ENCODE measurements at regions not wholly inside any gene's neighbourhood (a gene's known extent, or its start where the extent isn't known, plus 50 kb on each side); places are given as distances from the start of the nearest gene placed in this dataset.
"Not testable (repeated sequence)": the region's sequence is repeated elsewhere in the genome, so short reads cannot be mapped to it uniquely, and the experiment has no call there.

GRCh38 chr14:27278341-27278740 lies 680.5 kb upstream of the NOVA1 start:
- TF ChIP-seq CTCF (conservative IDR thresholded peaks at IDR 0.05; ENCODE audit: low read depth, low read length) = no peak
- no peak for DNase-seq (ENCODE audit: low read depth)
- no peak overlapping the region for H3K4me3 ChIP-seq (ENCODE audit: low read length)

DNA sequence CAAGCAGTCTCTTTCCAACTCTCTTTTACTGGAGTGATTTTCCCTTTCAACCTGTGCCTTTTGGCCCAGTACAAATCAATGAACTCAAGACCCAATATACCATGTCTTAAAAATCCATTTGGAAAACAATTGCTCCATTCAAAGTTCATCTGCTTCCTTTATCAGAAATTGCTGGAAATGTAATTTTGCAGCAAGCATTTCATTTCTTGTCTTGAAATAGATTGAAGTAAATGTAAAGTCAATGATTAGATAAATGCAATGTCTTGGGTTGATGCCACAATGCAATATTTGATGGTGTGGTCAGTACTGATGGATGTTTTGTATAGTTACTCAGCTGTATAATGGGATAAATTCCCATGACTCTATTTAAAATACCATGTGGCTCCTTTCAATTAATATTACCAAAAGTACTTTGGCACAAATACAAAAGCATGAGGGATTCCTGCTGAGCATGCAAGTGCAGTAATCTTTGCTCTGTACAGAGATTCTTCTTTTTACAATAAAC lies 707.7 kb upstream of the NOVA1 start:
- TF ChIP-seq CTCF (conservative IDR thresholded peaks at IDR 0.05; ENCODE audit: low read depth, low read length) = no peak
- no peak overlapping the region for H3K4me3 ChIP-seq (ENCODE audit: low read length)

DNA sequence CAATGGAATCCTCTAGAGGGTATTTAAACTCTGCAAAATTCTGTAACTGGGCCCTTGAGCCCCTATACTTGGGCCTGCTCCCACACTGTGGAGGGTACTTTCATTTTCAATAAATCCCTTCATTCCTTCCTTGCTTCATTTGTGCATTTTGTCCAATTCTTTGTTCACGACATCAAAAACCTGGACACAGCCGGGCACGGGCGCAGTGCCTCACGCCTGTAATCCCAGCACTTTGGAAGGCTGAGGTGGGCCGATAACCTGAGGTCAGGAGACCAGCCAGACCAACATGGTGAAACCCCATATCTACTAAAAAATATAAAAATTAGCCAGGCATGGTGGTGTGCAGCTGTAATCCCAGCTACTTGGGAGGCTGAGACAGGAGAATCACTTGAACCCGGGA lies 714.9 kb upstream of the NOVA1 start:
- H3K4me3 ChIP-seq (ENCODE audit: low read length); DNase-seq (ENCODE audit: low read depth): not testable (repeated sequence)

More for the DNA sequence above, 707.7 kb upstream of the NOVA1 start:
- DNase-seq (ENCODE audit: low read depth) = no peak

DNA sequence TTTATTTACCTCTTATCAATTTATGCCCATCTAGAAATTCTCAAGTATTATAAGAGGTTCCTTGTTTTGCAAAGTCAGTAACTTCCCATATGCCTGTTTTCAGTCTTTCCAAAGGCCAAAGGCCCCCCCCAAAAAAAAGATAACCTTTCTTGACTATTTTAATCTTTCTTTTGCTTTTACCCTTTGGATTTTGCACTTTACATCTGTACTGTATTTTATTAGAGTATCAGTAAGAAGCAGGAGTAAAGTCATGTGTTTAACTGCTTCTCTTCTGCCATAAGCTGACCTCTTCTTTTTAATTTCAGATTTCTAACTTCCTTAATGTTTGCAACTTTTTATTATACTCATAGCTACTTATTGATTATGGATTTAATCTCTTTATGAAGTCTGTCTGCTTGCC lies 716.4 kb upstream of the NOVA1 start:
- H3K4me3 ChIP-seq (ENCODE audit: low read length) = no peak overlapping the region
- DNase-seq (ENCODE audit: low read depth) = no peak
- no peak for TF ChIP-seq CTCF (conservative IDR thresholded peaks at IDR 0.05; ENCODE audit: low read depth, low read length)

DNA sequence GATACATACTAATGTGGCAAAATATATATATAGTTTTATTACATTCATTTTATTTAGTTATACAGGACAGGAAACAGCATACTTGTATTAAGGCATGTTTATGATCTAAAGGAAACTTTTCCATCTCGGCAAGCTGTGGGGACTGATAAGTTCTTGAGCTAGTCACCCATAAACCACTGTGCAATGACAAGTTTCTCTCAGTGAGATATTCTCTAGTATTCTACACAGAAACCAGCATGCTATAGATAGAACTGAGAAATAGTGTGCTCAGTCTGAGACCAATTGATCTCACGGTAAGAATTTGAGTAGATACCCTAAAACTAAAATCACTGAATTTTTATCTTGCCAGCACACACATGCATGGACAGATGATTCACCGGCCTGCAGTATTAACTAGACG lies 717.6 kb upstream of the NOVA1 start:
- no peak overlapping the region for H3K4me3 ChIP-seq (ENCODE audit: low read length)
- DNase-seq (ENCODE audit: low read depth) = no peak
- no peak for TF ChIP-seq CTCF (conservative IDR thresholded peaks at IDR 0.05; ENCODE audit: low read depth, low read length)

- no peak for TF ChIP-seq CTCF (conservative IDR thresholded peaks at IDR 0.05; ENCODE audit: low read depth, low read length)
- H3K4me3 ChIP-seq (ENCODE audit: low read length) = no peak overlapping the region
- DNase-seq (ENCODE audit: low read depth) = no peak
Measured at GRCh38 chr14:27315947-27316346, 718.1 kb upstream of the NOVA1 start.

- no peak for DNase-seq (ENCODE audit: low read depth)
- H3K4me3 ChIP-seq (ENCODE audit: low read length) = no peak overlapping the region
- TF ChIP-seq CTCF (conservative IDR thresholded peaks at IDR 0.05; ENCODE audit: low read depth, low read length) = no peak
Measured at GRCh38 chr14:27318774-27319420, 721.1 kb upstream of the NOVA1 start.
